ENCODE measurements at regions not wholly inside any gene's neighbourhood (a gene's known extent, or its start where the extent isn't known, plus 50 kb on each side); places are given as distances from the start of the nearest gene placed in this dataset.

DNA sequence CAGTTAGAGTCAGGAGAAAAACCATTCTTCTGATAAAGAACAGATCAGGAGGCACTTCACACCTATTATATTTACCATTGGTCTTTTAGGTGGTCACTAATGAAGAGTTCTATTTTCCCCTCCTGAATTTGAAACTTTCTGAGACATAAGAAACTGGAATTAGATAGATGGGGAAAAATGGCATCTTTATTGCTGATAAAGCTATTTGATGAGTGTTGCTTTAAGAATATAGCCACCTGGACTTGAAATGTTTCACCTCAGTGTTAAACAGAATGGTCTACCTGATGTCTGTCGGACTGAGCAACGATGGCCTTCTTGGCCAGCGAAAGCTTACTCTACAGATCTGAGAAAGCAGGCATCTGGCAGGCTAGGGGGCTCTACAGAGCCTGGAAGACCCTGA is 107.0 kb downstream of the SLITRK5 start:
- WGBS, 2 donors (ENCODE audit: low coverage in 1 of 2): 90% methylated on average over 3 of the region's 3 CpGs
- no peak for DNase-seq
- Histone ChIP-seq H3K9me3 (no peaks in the 10 kb centered on the region), H3K36me3 (no peaks in the 10 kb centered on the region), H3K27ac (no peak overlapping the region), H3K27me3 (no peaks in the 10 kb centered on the region), H3K4me1 (no peaks in the 10 kb centered on the region), H3K4me3 (no peak overlapping the region)
- intact Hi-C loops (cut with DNase I; ENCODE audit: low total_unique reads): no loop called here
- no peak for TF ChIP-seq POLR2A (IDR thresholded peaks at IDR 0.05)
- TF ChIP-seq CTCF (IDR thresholded peaks at IDR 0.05): no peak
- no peak for TF ChIP-seq EP300 (IDR thresholded peaks at IDR 0.05; ENCODE audit: low read depth)
- no peak for TF ChIP-seq POLR2AphosphoS5 (IDR thresholded peaks at IDR 0.05)
- in situ Hi-C loops (cut with MboI; ENCODE audit: low pct_ligation_motif_present in 1 of 4, low pct_unique_long_range_greater_than_20kb in 1 of 4, low sequenced_read_pairs in 3 of 4): no loop called here

DNA sequence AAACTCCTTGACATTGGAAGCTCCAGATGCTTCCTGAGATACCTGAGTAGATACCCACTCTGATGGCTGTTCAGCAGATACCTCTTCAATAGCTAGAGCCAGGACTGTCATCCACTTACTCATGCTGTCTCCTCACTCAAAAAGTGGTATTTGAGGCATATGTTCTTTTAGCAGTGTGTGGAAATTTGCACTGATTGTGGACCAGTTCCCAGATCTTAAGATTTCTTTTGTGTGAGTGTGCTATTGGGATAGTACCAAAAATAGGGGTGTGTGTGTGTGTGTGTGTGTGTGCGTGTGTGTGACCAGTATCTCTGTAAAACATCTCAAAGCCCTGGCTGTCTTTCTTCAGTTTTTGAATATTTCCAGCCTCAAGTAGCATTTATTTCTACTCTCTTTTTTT is 108.3 kb downstream of the SLITRK5 start:
- no peaks in the 10 kb centered on the region for H3K9me3 ChIP-seq
- 90% methylated on average over 1 of the region's 1 CpG; no CpG with 5 or more reads in 1 of the 2 donors for WGBS, 2 donors (ENCODE audit: low coverage in 1 of 2)
- DNase-seq: no peak
- no peak overlapping the region for H3K27ac ChIP-seq
- no peaks in the 10 kb centered on the region for H3K4me1 ChIP-seq
- intact Hi-C loops (cut with DNase I; ENCODE audit: low total_unique reads) (no loop called here), in situ Hi-C loops (cut with MboI; ENCODE audit: low pct_ligation_motif_present in 1 of 4, low pct_unique_long_range_greater_than_20kb in 1 of 4, low sequenced_read_pairs in 3 of 4) (no loop called here)
- TF ChIP-seq CTCF (IDR thresholded peaks at IDR 0.05) (no peak), EP300 (IDR thresholded peaks at IDR 0.05; ENCODE audit: low read depth) (no peak), POLR2A (IDR thresholded peaks at IDR 0.05) (no peak), POLR2AphosphoS5 (IDR thresholded peaks at IDR 0.05) (no peak)
- H3K27me3 ChIP-seq: no peaks in the 10 kb centered on the region
- H3K4me3 ChIP-seq: no peak overlapping the region
- no peaks in the 10 kb centered on the region for H3K36me3 ChIP-seq

DNA sequence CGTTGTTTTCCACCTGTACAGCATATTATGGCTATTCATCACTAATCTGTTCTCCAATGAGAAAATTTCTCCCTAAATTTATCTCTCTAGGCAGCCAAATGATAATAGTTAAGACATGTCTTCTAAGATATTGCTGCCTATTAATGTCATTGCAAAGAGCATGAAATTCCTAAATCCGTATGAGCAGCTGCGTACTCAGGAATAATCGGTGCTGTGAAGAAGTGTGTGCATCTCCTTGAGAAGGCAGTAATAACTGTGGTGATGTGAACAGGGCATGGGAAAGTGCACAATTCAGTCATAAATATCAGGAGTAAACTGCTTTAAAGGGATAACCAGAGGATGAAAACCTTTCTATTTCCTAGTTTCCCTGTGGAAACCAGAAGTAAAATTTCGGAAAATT is 112.2 kb downstream of the SLITRK5 start:
- H3K4me1 ChIP-seq: no peaks in the 10 kb centered on the region
- no peaks in the 10 kb centered on the region for H3K9me3 ChIP-seq
- H3K27me3 ChIP-seq: no peaks in the 10 kb centered on the region
- intact Hi-C loops (cut with DNase I; ENCODE audit: low total_unique reads): no loop called here
- H3K36me3 ChIP-seq: no peaks in the 10 kb centered on the region
- no peak for DNase-seq
- in situ Hi-C loops (cut with MboI; ENCODE audit: low pct_ligation_motif_present in 1 of 4, low pct_unique_long_range_greater_than_20kb in 1 of 4, low sequenced_read_pairs in 3 of 4): no loop called here
- H3K4me3 ChIP-seq: no peak overlapping the region
- TF ChIP-seq EP300 (IDR thresholded peaks at IDR 0.05; ENCODE audit: low read depth) (no peak), CTCF (IDR thresholded peaks at IDR 0.05) (no peak), POLR2AphosphoS5 (IDR thresholded peaks at IDR 0.05) (no peak), POLR2A (IDR thresholded peaks at IDR 0.05) (no peak)
- 81 to 82% methylated on average over 5 of the region's 5 CpGs for WGBS, 2 donors (ENCODE audit: low coverage in 1 of 2)
- no peak overlapping the region for H3K27ac ChIP-seq

DNA sequence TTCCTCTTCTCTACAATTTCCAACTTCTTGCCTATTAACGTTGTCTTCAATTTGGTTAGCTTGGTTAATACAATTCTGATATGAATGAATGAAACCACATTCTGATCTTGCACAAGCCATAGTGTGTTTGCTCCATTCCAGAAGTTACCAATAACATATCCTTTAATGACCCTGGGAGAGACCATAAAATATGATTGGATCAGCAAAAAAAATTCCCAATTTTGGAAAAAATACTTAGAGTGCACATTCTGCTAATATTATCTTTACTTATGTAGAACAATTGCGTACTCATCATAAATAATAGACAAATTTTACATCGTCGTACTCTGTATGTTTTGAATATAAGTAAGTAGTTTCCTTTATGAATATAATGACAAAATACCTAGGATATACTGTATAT is 117.2 kb downstream of the SLITRK5 start:
- no peak overlapping the region for H3K4me3 ChIP-seq
- intact Hi-C loops (cut with DNase I; ENCODE audit: low total_unique reads): no loop called here
- H3K4me1 ChIP-seq: no peaks in the 10 kb centered on the region
- in situ Hi-C loops (cut with MboI; ENCODE audit: low pct_ligation_motif_present in 1 of 4, low pct_unique_long_range_greater_than_20kb in 1 of 4, low sequenced_read_pairs in 3 of 4): no loop called here
- H3K36me3 ChIP-seq: no peaks in the 10 kb centered on the region
- H3K27me3 ChIP-seq: no peaks in the 10 kb centered on the region
- no peak overlapping the region for H3K27ac ChIP-seq
- no peaks in the 10 kb centered on the region for H3K9me3 ChIP-seq
- DNase-seq: no peak
- no peak for TF ChIP-seq POLR2A (IDR thresholded peaks at IDR 0.05)
- WGBS, 2 donors (ENCODE audit: low coverage in 1 of 2): 83 to 89% methylated on average over 4 of the region's 4 CpGs

DNA sequence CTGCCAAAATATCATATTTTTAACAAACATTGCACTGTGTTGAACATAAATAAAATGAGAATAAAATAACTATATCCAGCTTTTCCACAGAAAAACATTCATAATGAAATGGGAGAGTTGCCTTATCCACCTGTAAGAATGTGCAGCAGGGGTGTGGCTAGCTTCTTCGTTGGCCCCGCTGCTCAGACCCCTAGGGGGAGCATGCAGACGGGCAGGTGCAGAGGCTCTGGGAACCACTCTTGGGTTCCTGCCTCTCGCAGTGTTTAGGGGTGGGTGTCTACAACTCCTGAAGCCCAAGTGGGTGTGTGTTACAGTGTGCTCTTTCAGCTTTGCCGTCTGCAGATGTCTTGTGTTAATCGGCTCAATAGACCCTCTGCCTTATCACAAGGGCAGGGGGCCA is 121.7 kb downstream of the SLITRK5 start:
- Histone ChIP-seq H3K27ac (no peak overlapping the region), H3K36me3 (no peaks in the 10 kb centered on the region), H3K4me3 (no peak overlapping the region), H3K9me3 (no peaks in the 10 kb centered on the region), H3K4me1 (no peaks in the 10 kb centered on the region), H3K27me3 (no peaks in the 10 kb centered on the region)
- TF ChIP-seq POLR2AphosphoS5 (IDR thresholded peaks at IDR 0.05) (no peak), POLR2A (IDR thresholded peaks at IDR 0.05) (no peak), EP300 (IDR thresholded peaks at IDR 0.05; ENCODE audit: low read depth) (no peak), CTCF (IDR thresholded peaks at IDR 0.05) (no peak)
- intact Hi-C loops (cut with DNase I; ENCODE audit: low total_unique reads): no loop called here
- in situ Hi-C loops (cut with MboI; ENCODE audit: low pct_ligation_motif_present in 1 of 4, low pct_unique_long_range_greater_than_20kb in 1 of 4, low sequenced_read_pairs in 3 of 4): no loop called here
- 64 to 73% methylated on average over 6 of the region's 6 CpGs for WGBS, 2 donors (ENCODE audit: low coverage in 1 of 2)
- DNase-seq: no peak
